HT-29 (cell line): ENCODE measurements at regions not wholly inside any gene's neighbourhood (a gene's known extent, or its start where the extent isn't known, plus 50 kb on each side); places are given as distances from the start of the nearest gene placed in this dataset.

ENCODE experiments used
- DNase-seq: peaks from one replicate; pipeline ENCODE4 v3.0.0-alpha.2; 2015; ENCODE audit warnings: low spot score

DNA sequence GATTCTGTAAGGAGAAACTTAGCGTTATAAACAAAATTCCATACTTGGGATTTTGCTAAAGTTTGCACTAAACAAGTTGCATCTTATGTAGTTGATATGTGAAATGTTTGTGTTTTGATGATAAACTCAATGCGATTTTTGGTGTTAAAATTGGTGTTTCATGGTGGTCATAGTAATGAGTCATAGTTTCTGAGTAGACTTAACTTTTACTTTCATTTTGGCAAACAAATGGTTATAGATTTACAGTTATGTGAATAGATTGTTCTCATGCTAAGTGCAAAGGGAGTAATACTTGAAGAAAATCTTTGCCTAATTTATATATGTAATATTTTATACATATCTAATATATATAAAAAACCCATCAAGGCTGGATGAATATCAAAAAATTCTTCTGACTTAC lies 107.3 kb upstream of the ELAVL2 start:
- DNase-seq = no peak

DNA sequence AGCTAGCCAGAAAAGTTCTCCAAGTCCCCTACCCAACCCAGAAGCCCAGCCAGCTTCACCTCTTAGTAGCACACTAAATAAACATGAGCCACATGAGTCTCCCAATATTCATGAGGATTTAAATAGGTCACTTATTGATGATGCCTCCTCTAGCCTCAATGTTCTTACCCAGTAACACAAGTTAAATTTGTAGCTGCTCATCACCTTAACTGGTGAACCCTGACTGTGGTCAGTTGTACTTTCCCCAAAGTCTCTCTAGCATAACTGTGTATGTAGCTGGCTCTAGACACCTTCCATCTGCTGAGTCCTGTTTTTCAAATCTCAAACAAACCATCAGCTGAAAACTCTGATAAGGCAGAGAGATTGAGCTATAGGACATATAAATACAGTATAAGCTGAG lies 100.3 kb upstream of the ELAVL2 start:
- DNase-seq = no peak

DNA sequence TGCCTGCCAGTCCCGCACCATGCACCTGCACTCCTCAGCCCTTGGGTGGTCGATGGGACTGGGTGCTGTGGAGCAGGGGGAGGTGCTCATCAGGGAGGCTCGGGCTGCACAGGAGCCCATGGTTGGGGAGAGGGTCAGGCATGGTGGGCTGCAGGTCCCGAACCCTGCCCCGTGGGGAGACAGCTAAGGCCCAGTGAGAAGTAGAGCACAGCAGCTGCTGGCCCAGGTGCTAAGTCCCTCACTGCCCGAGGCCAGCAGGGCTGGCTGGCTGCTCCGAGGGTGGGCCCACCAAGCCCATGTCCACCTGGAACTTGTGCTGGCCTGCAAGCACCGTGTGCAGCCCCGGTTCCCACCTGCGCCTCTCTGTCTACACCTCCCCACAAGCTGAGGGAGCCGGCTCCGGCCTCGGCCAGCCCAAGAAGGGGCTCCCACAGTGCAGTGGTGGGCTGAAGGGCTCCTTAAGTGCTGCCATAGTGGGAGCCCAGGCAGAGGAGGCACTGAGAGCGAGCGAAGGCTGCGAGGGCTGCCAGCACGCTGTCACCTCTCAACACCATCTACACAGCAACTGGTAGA lies 88.5 kb upstream of the ELAVL2 start:
- DNase-seq = no peak

DNA sequence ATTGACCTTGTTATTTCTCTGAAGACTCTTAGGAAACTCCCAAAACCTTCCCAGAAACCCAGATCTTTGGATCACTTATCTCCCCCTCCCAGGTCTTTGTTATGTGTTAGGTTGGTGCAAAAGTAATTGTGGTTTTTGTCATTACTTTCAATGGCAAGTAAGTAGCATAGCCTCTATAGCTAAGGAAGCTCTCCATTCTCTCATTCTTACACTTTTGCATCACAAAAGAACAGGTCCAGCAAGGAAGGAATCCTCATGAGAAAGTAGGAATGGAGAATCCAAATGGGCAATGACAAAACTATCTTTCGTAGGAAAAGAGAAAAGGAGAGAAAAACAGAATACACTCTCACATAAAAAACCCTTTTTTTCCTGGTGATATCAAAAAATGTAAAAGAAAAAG lies 81.3 kb upstream of the ELAVL2 start:
- no peak for DNase-seq

DNA sequence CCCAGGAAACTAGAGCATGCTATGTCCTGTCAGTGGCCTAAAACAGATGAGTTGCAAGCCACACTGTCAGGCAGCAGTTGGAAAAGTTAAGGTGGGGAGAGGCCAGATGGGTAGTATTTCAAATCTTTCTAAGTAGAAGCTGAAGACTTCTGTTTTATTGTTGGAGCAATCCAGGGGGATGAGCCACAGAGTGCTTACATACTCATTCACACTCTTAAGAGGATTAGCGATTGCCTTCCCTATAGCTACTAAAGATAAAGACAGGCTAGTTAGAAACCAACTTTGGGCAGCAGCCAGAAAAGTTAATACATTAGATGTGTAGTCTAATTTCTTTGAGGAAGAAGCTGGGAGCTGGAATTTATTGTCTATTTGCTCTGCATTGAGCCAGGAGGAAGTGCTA lies 61.7 kb upstream of the ELAVL2 start:
- DNase-seq = no peak
